ENCODE measurements at regions not wholly inside any gene's neighbourhood (a gene's known extent, or its start where the extent isn't known, plus 50 kb on each side); places are given as distances from the start of the nearest gene placed in this dataset.

GRCh38 chr2:220051716-220052115, 424.3 kb downstream of the SLC4A3 start:
- TF ChIP-seq ZBTB44 (tag by site-specific recombination; IDR thresholded peaks at IDR 0.05) = no peak
- no peak for TF ChIP-seq CTCF (tag by site-specific recombination; IDR thresholded peaks at IDR 0.05)
- TF ChIP-seq ZNF274 (IDR thresholded peaks at IDR 0.05; ENCODE audit: low read length) = no peak
- TF ChIP-seq ZNF274 (tag by site-specific recombination; IDR thresholded peaks at IDR 0.05; ENCODE audit: borderline replicate concordance) = no peak
- no peak for TF ChIP-seq ZSCAN5A (tag by site-specific recombination; IDR thresholded peaks at IDR 0.05)
- TF ChIP-seq MZF1 (tag by site-specific recombination; IDR thresholded peaks at IDR 0.05; ENCODE audit: borderline replicate concordance) = no peak
